IMR-90 (cell line): ENCODE measurements at regions not wholly inside any gene's neighbourhood (a gene's known extent, or its start where the extent isn't known, plus 50 kb on each side); places are given as distances from the start of the nearest gene placed in this dataset.

Source experiments
- ATAC-seq: fragments of 200-7000 bp; cut with Tn5 transposase; 2 replicates; pipeline ENCODE4 v1.9.1; 2020; ENCODE audit warnings: low read depth, mild to moderate bottlenecking, moderate library complexity
- BruUV-seq: library from RNA; stranded (reverse); fragments of 400-500 nt; replicated peaks from 2 replicates; lab custom pipeline; 2021; lab: Mats Ljungman, UMichigan
- CTCF ChIA-PET: fragments of 300-600 bp; formaldehyde crosslinking; extraction: SDS; loops from one replicate; lab custom pipeline; 2021; ENCODE audit warnings: antibody characterized with exemption; lab: Yijun Ruan, JAX
- POLR2A ChIA-PET: fragments of 300-600 bp; sonication (Branson Sonifier 250); formaldehyde crosslinking; loops from one replicate; lab custom pipeline; 2022; ENCODE audit warnings: antibody characterized with exemption; ENCODE audit not compliant: unreplicated experiment; lab: Charles Lee
- DNase-seq: peaks from one replicate; pipeline ENCODE4 v3.0.0; 2013
- H2AFZ ChIP-seq: replicated peaks from 2 replicates; pipeline ENCODE3; 2013; ENCODE audit warnings: low read length, mild to moderate bottlenecking; ENCODE audit not compliant: poor library complexity
- H2AK5ac ChIP-seq: 2 replicates; pipeline ENCODE4 v1.6.1; 2013; ENCODE audit warnings: low read depth, low read length, inconsistent platforms
- H2AK9ac ChIP-seq: replicated peaks from 2 replicates; pipeline ENCODE3; 2013; ENCODE audit warnings: mild to moderate bottlenecking, low read depth, low read length, moderate library complexity; ENCODE audit not compliant: poor library complexity
- H2BK120ac ChIP-seq: 2 replicates; pipeline ENCODE4 v1.6.1; 2013; ENCODE audit warnings: low read depth, low read length, inconsistent platforms
- H2BK15ac ChIP-seq: 3 replicates; pipeline ENCODE4 v1.6.1; 2013; ENCODE audit warnings: low read depth, low read length, inconsistent platforms
- H2BK20ac ChIP-seq: 2 replicates; pipeline ENCODE4 v1.6.1; 2013; ENCODE audit warnings: low read depth, mild to moderate bottlenecking, inconsistent platforms, low read length, moderate library complexity
- H2BK5ac ChIP-seq: 2 replicates; pipeline ENCODE4 v1.6.1; 2013; ENCODE audit warnings: mild to moderate bottlenecking, low read depth, low read length, inconsistent platforms; ENCODE audit not compliant: poor library complexity, severe bottlenecking
- H3K14ac ChIP-seq: replicated peaks from 2 replicates; pipeline ENCODE4 v1.6.1; 2013; ENCODE audit warnings: low read depth, low read length, inconsistent platforms
- H3K18ac ChIP-seq: 2 replicates; pipeline ENCODE4 v1.6.1; 2013; ENCODE audit warnings: low read depth, low read length, control low read depth
- H3K23ac ChIP-seq: 2 replicates; pipeline ENCODE4 v1.6.1; 2013; ENCODE audit warnings: low read depth, low read length, inconsistent platforms
- H3K27ac ChIP-seq: 2 replicates; pipeline ENCODE4 v1.5.1; 2013; ENCODE audit warnings: mild to moderate bottlenecking, control low read depth, low read length; ENCODE audit not compliant: insufficient read depth
- H3K27me3 ChIP-seq: 2 replicates; pipeline ENCODE4 v1.6.1; 2013; ENCODE audit warnings: low read length; ENCODE audit not compliant: control insufficient read depth, insufficient read depth
- H3K36me3 ChIP-seq: 2 replicates; pipeline ENCODE4 v1.6.1; 2013; ENCODE audit warnings: low read length, mixed read lengths; ENCODE audit not compliant: control insufficient read depth, insufficient read depth
- H3K4ac ChIP-seq: 2 replicates; pipeline ENCODE4 v1.6.1; 2013; ENCODE audit warnings: low read depth, low read length, inconsistent platforms
- H3K4me1 ChIP-seq: 2 replicates; pipeline ENCODE4 v1.6.1; 2013; ENCODE audit warnings: low read length, mixed read lengths; ENCODE audit not compliant: control insufficient read depth, insufficient read depth
- H3K4me2 ChIP-seq: 2 replicates; pipeline ENCODE4 v1.6.1; 2013; ENCODE audit warnings: low read depth, mild to moderate bottlenecking, control low read depth, low read length, moderate library complexity
- H3K4me3 ChIP-seq: 2 replicates; pipeline ENCODE4 v1.5.1; 2013; ENCODE audit warnings: low read depth, mild to moderate bottlenecking, control low read depth, low read length, moderate library complexity; ENCODE audit not compliant: insufficient read depth
- H3K56ac ChIP-seq: 2 replicates; pipeline ENCODE4 v1.6.1; 2013; ENCODE audit warnings: low read length, inconsistent platforms; ENCODE audit not compliant: insufficient read depth; ENCODE audit errors: extremely low read depth
- H3K79me1 ChIP-seq, 2 experiments: 2 replicates each; pipeline ENCODE4 v1.6.1; 2013; ENCODE audit warnings: low read length in 2 of 2, inconsistent platforms in 1 of 2, low read depth in 1 of 2
- H3K9ac ChIP-seq: 2 replicates; pipeline ENCODE4 v1.6.1; 2013; ENCODE audit warnings: low read depth, low read length, control low read depth
- H3K9me1 ChIP-seq: 2 replicates; pipeline ENCODE4 v1.6.1; 2013; ENCODE audit warnings: low read length, inconsistent platforms; ENCODE audit not compliant: insufficient read depth
- H3K9me3 ChIP-seq: 2 replicates; pipeline ENCODE4 v1.6.1; 2013; ENCODE audit warnings: low read length; ENCODE audit not compliant: control insufficient read depth, insufficient read depth
- H4K20me1 ChIP-seq: 2 replicates; pipeline ENCODE4 v1.6.1; 2013; ENCODE audit warnings: low read length, inconsistent platforms; ENCODE audit not compliant: insufficient read depth
- H4K5ac ChIP-seq: 2 replicates; pipeline ENCODE4 v1.6.1; 2013; ENCODE audit warnings: mild to moderate bottlenecking, low read depth, low read length, control low read depth
- H4K8ac ChIP-seq, 2 experiments: 2 replicates each; pipeline ENCODE4 v1.6.1; 2013; ENCODE audit warnings: low read depth in 2 of 2, low read length in 2 of 2, control low read depth in 1 of 2, inconsistent platforms in 1 of 2
- H4K91ac ChIP-seq: 2 replicates; pipeline ENCODE4 v1.6.1; 2013; ENCODE audit warnings: low read depth, low read length, inconsistent platforms; ENCODE audit not compliant: insufficient read depth
- MAFK ChIP-seq: IDR thresholded peaks from 2 replicates; pipeline ENCODE4 v1.6.1; 2012; ENCODE audit warnings: low read depth, low read length, improper control_type of control experiment
- USF2 ChIP-seq: fragments of 150-350 bp; IDR thresholded peaks from 2 replicates; pipeline ENCODE4 v1.6.1; 2017; ENCODE audit warnings: mild to moderate bottlenecking, antibody characterized with exemption, low read length, low read depth
- WGBS, 2 experiments: methylation state at CpG; one replicate each; pipeline versions ENCODE4 v1.1.5 to v1.1.7; 2013; ENCODE audit warnings: missing lambda C conversion rate in 2 of 2; ENCODE audit not compliant: insufficient read length in 1 of 2; ENCODE audit errors: extremely low coverage in 2 of 2; 5-methylcytosine and 5-hydroxymethylcytosine counted together
- dilution Hi-C: fragments of 300-500 bp; cut with HindIII; formaldehyde crosslinking; loops from one replicate; pipeline ENCODE4 v1.14.3; 2018; ENCODE audit warnings: low sequenced_read_pairs; ENCODE audit not compliant: unreplicated experiment
- in situ Hi-C: fragments of 300-500 bp; cut with MboI; formaldehyde crosslinking; loops from 3 replicates; pipeline ENCODE4 v1.14.3; 2019; ENCODE audit warnings: low sequenced_read_pairs, inconsistent platforms, mixed read lengths
- intact Hi-C: fragments of 100-400 bp; cut with micrococcal nuclease; formaldehyde crosslinking; loops from 2 replicates; pipeline ENCODE4 v1.10.0; 2022

GRCh38 chr4:104263100-104263499 lies 231.6 kb downstream of the CXXC4 start:
- H4K5ac ChIP-seq = no peak overlapping the region
- TF ChIP-seq MAFK = peak; percentile 50
- no peak for TF ChIP-seq USF2
- no peak overlapping the region for H3K27ac ChIP-seq
- WGBS, 2 experiments = 0% methylated on average over 2 of the region's 3 CpGs; no CpG with 5 or more reads in 1 of the 2 experiments
- no peak overlapping the region for H3K4me3 ChIP-seq
- no peaks in the 10 kb centered on the region for H3K27me3 ChIP-seq
- no peak overlapping the region for H3K18ac ChIP-seq
- CTCF ChIA-PET = interaction anchor here (0.6 kb wide), 1 partner anchor 1261 kb away, joined by 3 read pairs; no protein-coding TSS in a partner anchor
- H3K23ac ChIP-seq = no peak overlapping the region
- H2AK9ac ChIP-seq = no peak overlapping the region
- H3K4me1 ChIP-seq = no peaks in the 10 kb centered on the region
- ATAC-seq = no peak
- no peak for DNase-seq
- intact Hi-C loops (no loop called here), dilution Hi-C loops (no loop called here), in situ Hi-C loops (no loop called here)
- POLR2A ChIA-PET = no interaction called here
- H4K91ac ChIP-seq = no peak overlapping the region
- no peak overlapping the region for H3K56ac ChIP-seq
- no peaks in the 10 kb centered on the region for H3K79me1 ChIP-seq
- no peak overlapping the region for H3K4ac ChIP-seq
- no peak overlapping the region for H2BK20ac ChIP-seq
- no peak overlapping the region for H3K9ac ChIP-seq
- no peak overlapping the region for H3K14ac ChIP-seq
- H2AFZ ChIP-seq = no peak overlapping the region
- H3K36me3 ChIP-seq = no peaks in the 10 kb centered on the region
- no peak overlapping the region for H2BK5ac ChIP-seq
- H2AK5ac ChIP-seq = no peak overlapping the region
- no peak overlapping the region for H4K8ac ChIP-seq
- no TSS peak for BruUV-seq
- no peaks in the 10 kb centered on the region for H3K9me1 ChIP-seq
- H2BK120ac ChIP-seq = no peak overlapping the region
- H4K20me1 ChIP-seq = no peaks in the 10 kb centered on the region
- no peak overlapping the region for H2BK15ac ChIP-seq
- H3K4me2 ChIP-seq = no peak overlapping the region
- peaks cover 3% of the 10 kb centered on the region for H3K9me3 ChIP-seq
